Progenitor cell of endocrine pancreas (in vitro differentiated cells): ENCODE measurements at regions not wholly inside any gene's neighbourhood (a gene's known extent, or its start where the extent isn't known, plus 50 kb on each side); places are given as distances from the start of the nearest gene placed in this dataset.

Experiments
- DNase-seq: peaks from one replicate; pipeline ENCODE4 v3.0.0; 2021; ENCODE audit warnings: low spot score; ENCODE audit not compliant: unreplicated experiment
- H3K27ac Mint-ChIP-seq: 2 replicates; pipeline ENCODE4 v1.8.0; 2021; ENCODE audit warnings: mild to moderate bottlenecking, moderate library complexity, mixed read lengths
- H3K27me3 Mint-ChIP-seq: 2 replicates; pipeline ENCODE4 v1.8.0; 2021; ENCODE audit warnings: mixed read lengths
- H3K36me3 Mint-ChIP-seq: 2 replicates; pipeline ENCODE4 v1.8.0; 2022; ENCODE audit warnings: mixed read lengths; ENCODE audit not compliant: insufficient read depth
- H3K4me1 Mint-ChIP-seq: 2 replicates; pipeline ENCODE4 v1.8.0; 2021; ENCODE audit warnings: low read depth, mixed read lengths
- H3K4me3 Mint-ChIP-seq: 2 replicates; pipeline ENCODE4 v1.8.0; 2021; ENCODE audit warnings: low read depth, mild to moderate bottlenecking, moderate library complexity, mixed read lengths
- H3K9me3 Mint-ChIP-seq: 2 replicates; pipeline ENCODE4 v1.8.0; 2021; ENCODE audit warnings: low read depth, mixed read lengths
- TF ChIP-seq, protein P1 (sequence below): fragments of 200-600 bp; sonication (generic); IDR thresholded peaks from one replicate; pipeline ENCODE4 v1.5.0; 2021; ENCODE audit warnings: antibody characterized with exemption, mild to moderate bottlenecking; ENCODE audit not compliant: unreplicated experiment

DNA sequence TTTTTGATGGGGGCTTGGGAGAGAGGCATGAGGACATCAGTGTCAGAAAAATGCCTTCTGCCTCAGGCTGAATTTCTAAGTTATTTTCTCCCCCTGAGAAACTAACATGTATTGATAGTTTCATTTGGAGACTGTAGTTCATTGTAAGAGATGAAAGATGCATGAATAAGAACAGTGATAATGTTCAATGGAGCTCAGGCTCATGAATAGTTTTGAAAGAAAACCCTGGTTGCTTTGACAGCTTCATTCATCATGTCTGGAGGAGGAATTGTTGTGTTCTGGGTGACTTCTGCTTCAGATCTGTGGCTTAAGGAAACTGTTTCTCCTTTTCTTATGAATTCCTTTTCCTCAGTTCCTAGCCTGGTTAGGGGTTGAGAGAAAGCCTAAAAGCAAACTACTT lies 204.0 kb upstream of the LRRC3B start:
- Mint-ChIP-seq H3K4me3 (no peak overlapping the region), H3K9me3 (peaks cover 12% of the 10 kb centered on the region), H3K4me1 (peaks cover 1% of the 10 kb centered on the region), H3K27me3 (no peaks in the 10 kb centered on the region), H3K27ac (no peak overlapping the region), H3K36me3 (no peaks in the 10 kb centered on the region)
- no peak for DNase-seq
- TF ChIP-seq, protein P1, sequence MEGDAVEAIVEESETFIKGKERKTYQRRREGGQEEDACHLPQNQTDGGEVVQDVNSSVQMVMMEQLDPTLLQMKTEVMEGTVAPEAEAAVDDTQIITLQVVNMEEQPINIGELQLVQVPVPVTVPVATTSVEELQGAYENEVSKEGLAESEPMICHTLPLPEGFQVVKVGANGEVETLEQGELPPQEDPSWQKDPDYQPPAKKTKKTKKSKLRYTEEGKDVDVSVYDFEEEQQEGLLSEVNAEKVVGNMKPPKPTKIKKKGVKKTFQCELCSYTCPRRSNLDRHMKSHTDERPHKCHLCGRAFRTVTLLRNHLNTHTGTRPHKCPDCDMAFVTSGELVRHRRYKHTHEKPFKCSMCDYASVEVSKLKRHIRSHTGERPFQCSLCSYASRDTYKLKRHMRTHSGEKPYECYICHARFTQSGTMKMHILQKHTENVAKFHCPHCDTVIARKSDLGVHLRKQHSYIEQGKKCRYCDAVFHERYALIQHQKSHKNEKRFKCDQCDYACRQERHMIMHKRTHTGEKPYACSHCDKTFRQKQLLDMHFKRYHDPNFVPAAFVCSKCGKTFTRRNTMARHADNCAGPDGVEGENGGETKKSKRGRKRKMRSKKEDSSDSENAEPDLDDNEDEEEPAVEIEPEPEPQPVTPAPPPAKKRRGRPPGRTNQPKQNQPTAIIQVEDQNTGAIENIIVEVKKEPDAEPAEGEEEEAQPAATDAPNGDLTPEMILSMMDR: no peak

DNA sequence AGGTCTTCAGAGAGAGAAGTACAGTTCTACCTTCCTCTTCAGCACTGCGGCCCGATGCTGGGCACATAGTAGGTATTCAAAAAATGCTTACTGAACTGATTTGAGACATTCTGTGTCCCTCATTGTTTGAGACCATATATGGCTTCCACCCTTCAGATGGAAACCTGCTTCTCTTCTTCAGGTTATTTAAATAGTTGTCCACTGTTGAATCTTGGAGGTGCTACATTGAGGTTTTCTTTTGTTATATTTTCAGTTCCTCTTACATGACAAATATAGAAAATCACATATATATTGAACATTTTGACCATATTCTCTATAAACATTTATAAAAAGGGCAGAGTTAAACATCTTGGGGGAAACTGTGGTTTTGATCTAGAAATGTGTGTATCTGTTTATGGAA lies 200.2 kb upstream of the LRRC3B start:
- Mint-ChIP-seq H3K27ac (no peak overlapping the region), H3K9me3 (no peaks in the 10 kb centered on the region), H3K27me3 (no peaks in the 10 kb centered on the region), H3K36me3 (no peaks in the 10 kb centered on the region), H3K4me1 (peaks cover 1% of the 10 kb centered on the region), H3K4me3 (no peak overlapping the region)
- DNase-seq: no peak
- TF ChIP-seq, protein P1: no peak

DNA sequence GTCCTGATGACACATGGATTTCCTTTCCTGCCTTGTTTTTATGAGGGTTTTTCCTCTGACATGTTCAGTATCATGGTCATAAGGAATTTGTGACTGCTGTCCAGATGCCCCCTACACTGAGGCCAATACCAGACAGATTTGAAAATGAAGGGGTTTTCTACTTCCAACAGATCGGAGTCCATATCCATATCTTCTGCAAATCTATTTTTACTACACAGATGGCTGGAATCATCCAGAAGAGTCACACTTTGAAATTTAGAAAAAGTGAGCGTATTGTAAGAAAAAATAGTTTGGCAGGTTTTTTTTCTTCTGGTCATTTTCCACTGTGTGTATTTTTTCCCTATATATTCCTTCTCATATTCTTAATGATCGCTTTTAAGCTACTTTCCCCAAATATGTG lies 197.5 kb upstream of the LRRC3B start:
- DNase-seq: no peak
- Mint-ChIP-seq H3K4me1 (no peaks in the 10 kb centered on the region), H3K4me3 (no peak overlapping the region), H3K27ac (no peak overlapping the region), H3K27me3 (no peaks in the 10 kb centered on the region), H3K36me3 (no peaks in the 10 kb centered on the region), H3K9me3 (no peaks in the 10 kb centered on the region)
- TF ChIP-seq, protein P1: no peak

DNA sequence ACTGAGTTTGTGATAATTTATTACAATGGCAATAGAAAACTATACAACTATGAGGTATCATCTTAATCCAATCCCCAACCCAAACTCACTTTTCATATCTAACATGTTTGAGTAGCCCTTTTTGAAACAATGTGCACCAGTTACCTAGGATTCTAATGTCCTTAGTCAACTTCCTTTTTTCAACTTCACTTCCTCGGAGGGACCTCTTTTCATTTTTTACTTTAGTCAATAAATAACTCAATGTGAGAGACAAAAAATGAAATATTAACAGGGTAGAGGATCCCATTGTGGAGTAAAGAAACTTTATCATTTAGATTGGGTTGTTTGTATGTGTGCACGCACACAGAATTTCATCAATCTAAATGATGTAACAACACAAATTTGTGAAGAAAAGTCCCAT lies 193.6 kb upstream of the LRRC3B start:
- Mint-ChIP-seq H3K27ac (no peak overlapping the region), H3K27me3 (no peaks in the 10 kb centered on the region), H3K9me3 (no peaks in the 10 kb centered on the region), H3K36me3 (no peaks in the 10 kb centered on the region), H3K4me3 (no peak overlapping the region), H3K4me1 (no peaks in the 10 kb centered on the region)
- no peak for DNase-seq
- TF ChIP-seq, protein P1: no peak

DNA sequence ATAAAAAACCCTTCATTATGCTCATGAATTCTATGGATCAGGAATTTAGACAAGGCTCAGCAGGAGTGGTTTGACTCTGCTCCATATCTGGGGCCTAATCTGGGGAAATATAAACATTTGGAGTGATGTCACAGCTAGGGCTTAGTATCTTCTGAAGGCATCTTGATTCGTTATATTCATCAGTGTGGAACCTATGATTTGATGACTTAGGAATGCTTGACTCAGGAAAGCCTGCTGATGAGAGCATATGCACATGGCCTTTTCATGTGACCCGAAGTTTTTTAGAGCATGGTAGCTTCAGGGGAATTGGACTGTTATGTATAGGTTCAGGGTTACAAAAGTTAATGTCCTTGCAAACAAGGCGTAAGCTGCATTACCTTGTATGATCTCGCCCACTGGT lies 184.9 kb upstream of the LRRC3B start:
- no peak overlapping the region for H3K4me3 Mint-ChIP-seq
- no peaks in the 10 kb centered on the region for H3K36me3 Mint-ChIP-seq
- TF ChIP-seq, protein P1: no peak
- H3K27me3 Mint-ChIP-seq: no peaks in the 10 kb centered on the region
- H3K9me3 Mint-ChIP-seq: no peaks in the 10 kb centered on the region
- H3K27ac Mint-ChIP-seq: no peak overlapping the region
- no peak for DNase-seq
- peaks cover 3% of the 10 kb centered on the region for H3K4me1 Mint-ChIP-seq
